ENCODE measurements at regions not wholly inside any gene's neighbourhood (a gene's known extent, or its start where the extent isn't known, plus 50 kb on each side); places are given as distances from the start of the nearest gene placed in this dataset.

DNA sequence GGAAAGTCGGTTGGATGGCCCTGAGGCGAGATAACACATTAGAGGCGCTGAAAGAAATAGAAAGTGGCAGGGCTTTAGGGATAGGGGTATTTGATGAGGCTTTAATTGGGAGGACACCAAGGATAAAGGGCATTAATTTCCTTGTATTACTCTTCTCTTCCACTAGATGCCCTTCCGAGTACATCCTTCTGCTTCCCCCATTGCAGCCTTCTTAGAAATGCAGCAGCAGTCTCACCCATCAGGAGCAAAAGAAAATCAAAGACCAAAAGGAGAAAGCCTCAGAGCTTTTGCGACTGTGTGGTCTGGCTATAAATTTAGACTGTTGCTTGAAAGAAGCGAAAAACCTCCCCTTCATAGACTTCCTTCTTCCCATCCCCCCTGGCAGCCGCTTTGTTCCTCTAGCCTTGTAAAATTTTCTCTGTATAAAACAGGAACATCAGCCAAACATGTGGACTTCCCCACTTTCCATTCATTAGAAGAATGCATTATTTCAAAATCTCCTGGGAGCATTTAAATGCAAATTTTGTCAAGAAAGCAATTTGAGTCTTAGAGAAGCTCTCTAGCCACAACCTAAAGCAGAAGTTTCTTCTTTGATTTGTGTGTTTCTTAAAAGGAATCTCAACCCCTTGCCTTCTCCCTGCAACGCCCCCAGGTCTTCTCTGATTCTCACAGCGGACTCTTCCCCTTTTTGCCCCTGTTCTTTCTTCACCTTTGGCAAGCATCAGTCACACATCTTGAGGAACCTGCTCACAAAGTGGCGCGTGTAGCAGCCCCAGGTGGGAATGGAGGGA is 76.6 kb downstream of the NDUFS5 start:
- intact Hi-C loops (cut with micrococcal nuclease), result loop anchor here (1.0 to 10.0 kb wide), 4 partner anchors 78 to 310 kb away; partner anchors contain the start of gene NDUFS5
- Mint-ChIP-seq H3K4me1 (peaks cover 33% of the 10 kb centered on the region), H3K9me3 (ENCODE audit: insufficient read depth) (no peaks in the 10 kb centered on the region), H3K4me3 (peak overlapping the region; percentile 67), H3K27me3 (no peaks in the 10 kb centered on the region), H3K27ac (peak overlapping the region; percentile 83)
- H3K4me3 ChIP-seq (ENCODE audit: control extremely low read depth in 1 of 5, extremely low read depth in 1 of 5, insufficient read depth in 1 of 5, low read depth in 2 of 5, low read length in 4 of 5), result peak overlapping the region in 2 of 5 experiments; percentile 3 to 12
- ATAC-seq (ENCODE audit: low read depth), result peak; percentile 68
- H3K9ac ChIP-seq (ENCODE audit: low read length), result peak overlapping the region; percentile 4
- peak overlapping the region in 1 of 2 donors; percentile 52 for H3K27ac ChIP-seq (ENCODE audit: low read length in 2 of 2)
- TF ChIP-seq, protein P1, sequence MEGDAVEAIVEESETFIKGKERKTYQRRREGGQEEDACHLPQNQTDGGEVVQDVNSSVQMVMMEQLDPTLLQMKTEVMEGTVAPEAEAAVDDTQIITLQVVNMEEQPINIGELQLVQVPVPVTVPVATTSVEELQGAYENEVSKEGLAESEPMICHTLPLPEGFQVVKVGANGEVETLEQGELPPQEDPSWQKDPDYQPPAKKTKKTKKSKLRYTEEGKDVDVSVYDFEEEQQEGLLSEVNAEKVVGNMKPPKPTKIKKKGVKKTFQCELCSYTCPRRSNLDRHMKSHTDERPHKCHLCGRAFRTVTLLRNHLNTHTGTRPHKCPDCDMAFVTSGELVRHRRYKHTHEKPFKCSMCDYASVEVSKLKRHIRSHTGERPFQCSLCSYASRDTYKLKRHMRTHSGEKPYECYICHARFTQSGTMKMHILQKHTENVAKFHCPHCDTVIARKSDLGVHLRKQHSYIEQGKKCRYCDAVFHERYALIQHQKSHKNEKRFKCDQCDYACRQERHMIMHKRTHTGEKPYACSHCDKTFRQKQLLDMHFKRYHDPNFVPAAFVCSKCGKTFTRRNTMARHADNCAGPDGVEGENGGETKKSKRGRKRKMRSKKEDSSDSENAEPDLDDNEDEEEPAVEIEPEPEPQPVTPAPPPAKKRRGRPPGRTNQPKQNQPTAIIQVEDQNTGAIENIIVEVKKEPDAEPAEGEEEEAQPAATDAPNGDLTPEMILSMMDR (IDR thresholded peaks at IDR 0.05), result peak; percentile 19
- TF ChIP-seq EZH2 (IDR thresholded peaks at IDR 0.05; ENCODE audit: borderline replicate concordance, insufficient read depth, low read depth, low read length, poor library complexity, severe bottlenecking), result no peak
- H3K36me3 ChIP-seq (replicated peaks in 1 of 2; ENCODE audit: control extremely low read depth in 1 of 2, control insufficient read depth in 1 of 2, extremely low read depth in 1 of 2, insufficient read depth in 2 of 2, low read length in 1 of 2), result no peaks in the 10 kb centered on the region
- no peak overlapping the region for H2AFZ ChIP-seq (ENCODE audit: insufficient read depth, low read depth, low read length, poor library complexity, severe bottlenecking)
- H3K4me1 ChIP-seq (ENCODE audit: control insufficient read depth in 2 of 2, insufficient read depth in 2 of 2, low read length in 2 of 2), result peaks cover 39 to 49% of the 10 kb centered on the region in 2 donors
- 0% methylated on average over 6 of the region's 11 CpGs for WGBS (ENCODE audit: insufficient coverage)
- CTCF ChIA-PET, result interaction anchor here (0.6 to 3.3 kb wide), 22 partner anchors 28 to 322 kb away, joined by 3 to 61 read pairs (median 4); no protein-coding TSS in a partner anchor
- POLR2A ChIA-PET, result interaction anchor here (1.5 kb wide), 1 partner anchor 89 kb away, joined by 18 read pairs; no protein-coding TSS in a partner anchor
- no peaks in the 10 kb centered on the region for H4K20me1 ChIP-seq (ENCODE audit: control insufficient read depth, insufficient read depth, low read length, poor library complexity, severe bottlenecking)
- H3K27me3 ChIP-seq (replicated peaks in 1 of 4; ENCODE audit: control extremely low read depth in 1 of 4, control insufficient read depth in 3 of 4, insufficient read depth in 4 of 4, low read length in 3 of 4), result no peaks in the 10 kb centered on the region
- DNase-seq, result peak; percentile 86
- H3K4me2 ChIP-seq (replicated peaks; ENCODE audit: low read depth, low read length, poor library complexity, severe bottlenecking), result peak overlapping the region; percentile 52
- H3K9me3 ChIP-seq (ENCODE audit: control extremely low read depth in 1 of 3, control insufficient read depth in 2 of 3, insufficient read depth in 1 of 3, low read length in 2 of 3), result no peaks in the 10 kb centered on the region
- peaks cover 5% of the 10 kb centered on the region for H3K79me2 ChIP-seq (ENCODE audit: control insufficient read depth, insufficient read depth, low read length)

Measured in B cell (primary cell).